ENCODE measurements at regions not wholly inside any gene's neighbourhood (a gene's known extent, or its start where the extent isn't known, plus 50 kb on each side); places are given as distances from the start of the nearest gene placed in this dataset.

GRCh38 chr3:178044320-178044719, 491.9 kb upstream of the KCNMB2 start (continued):
- TF ChIP-seq, protein P1, sequence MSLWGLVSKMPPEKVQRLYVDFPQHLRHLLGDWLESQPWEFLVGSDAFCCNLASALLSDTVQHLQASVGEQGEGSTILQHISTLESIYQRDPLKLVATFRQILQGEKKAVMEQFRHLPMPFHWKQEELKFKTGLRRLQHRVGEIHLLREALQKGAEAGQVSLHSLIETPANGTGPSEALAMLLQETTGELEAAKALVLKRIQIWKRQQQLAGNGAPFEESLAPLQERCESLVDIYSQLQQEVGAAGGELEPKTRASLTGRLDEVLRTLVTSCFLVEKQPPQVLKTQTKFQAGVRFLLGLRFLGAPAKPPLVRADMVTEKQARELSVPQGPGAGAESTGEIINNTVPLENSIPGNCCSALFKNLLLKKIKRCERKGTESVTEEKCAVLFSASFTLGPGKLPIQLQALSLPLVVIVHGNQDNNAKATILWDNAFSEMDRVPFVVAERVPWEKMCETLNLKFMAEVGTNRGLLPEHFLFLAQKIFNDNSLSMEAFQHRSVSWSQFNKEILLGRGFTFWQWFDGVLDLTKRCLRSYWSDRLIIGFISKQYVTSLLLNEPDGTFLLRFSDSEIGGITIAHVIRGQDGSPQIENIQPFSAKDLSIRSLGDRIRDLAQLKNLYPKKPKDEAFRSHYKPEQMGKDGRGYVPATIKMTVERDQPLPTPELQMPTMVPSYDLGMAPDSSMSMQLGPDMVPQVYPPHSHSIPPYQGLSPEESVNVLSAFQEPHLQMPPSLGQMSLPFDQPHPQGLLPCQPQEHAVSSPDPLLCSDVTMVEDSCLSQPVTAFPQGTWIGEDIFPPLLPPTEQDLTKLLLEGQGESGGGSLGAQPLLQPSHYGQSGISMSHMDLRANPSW (CRISPR knock-in tag; conservative IDR thresholded peaks at IDR 0.05; ENCODE audit: low read depth), result no peak
- TF ChIP-seq MXD4 (CRISPR knock-in tag; IDR thresholded peaks at IDR 0.05; ENCODE audit: borderline replicate concordance) (no peak), E2F4 (CRISPR knock-in tag; IDR thresholded peaks at IDR 0.05; ENCODE audit: borderline replicate concordance, low read depth) (no peak), IRF2 (CRISPR knock-in tag; IDR thresholded peaks at IDR 0.05; ENCODE audit: borderline replicate concordance, low read depth) (no peak)
- TF ChIP-seq, protein P2, sequence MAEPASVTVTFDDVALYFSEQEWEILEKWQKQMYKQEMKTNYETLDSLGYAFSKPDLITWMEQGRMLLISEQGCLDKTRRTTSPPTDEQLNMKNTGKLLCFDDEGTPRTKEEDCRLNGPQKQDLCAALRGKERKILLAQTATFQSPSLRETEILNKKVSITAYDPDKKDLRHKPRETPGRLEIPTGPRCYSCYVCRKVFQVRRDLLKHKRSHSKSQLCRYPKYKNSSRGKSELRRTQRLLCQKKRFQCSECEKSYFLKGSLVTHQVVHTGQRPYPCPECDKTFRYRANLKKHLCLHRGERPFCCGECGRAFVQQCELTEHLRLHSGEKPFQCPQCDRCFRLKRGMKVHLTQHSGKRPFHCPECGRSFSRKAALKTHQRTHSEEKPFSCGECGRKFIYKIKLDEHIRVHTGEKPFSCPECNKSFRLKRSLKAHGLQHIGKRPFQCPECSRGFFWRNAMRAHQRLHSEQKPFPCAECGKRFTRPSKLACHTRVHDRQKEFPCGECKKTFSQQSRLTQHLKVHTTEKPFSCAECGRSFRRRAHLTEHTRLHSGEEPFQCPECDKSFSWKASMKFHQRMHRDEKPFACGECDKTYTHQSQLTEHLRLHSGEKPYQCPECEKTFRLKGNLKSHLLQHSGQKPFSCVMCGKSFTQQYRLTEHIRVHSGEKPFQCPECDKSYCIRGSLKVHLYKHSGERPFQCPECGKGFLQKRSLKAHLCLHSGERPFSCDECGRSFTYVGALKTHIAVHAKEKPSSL (CRISPR knock-in tag; conservative IDR thresholded peaks at IDR 0.05), result no peak

DNA sequence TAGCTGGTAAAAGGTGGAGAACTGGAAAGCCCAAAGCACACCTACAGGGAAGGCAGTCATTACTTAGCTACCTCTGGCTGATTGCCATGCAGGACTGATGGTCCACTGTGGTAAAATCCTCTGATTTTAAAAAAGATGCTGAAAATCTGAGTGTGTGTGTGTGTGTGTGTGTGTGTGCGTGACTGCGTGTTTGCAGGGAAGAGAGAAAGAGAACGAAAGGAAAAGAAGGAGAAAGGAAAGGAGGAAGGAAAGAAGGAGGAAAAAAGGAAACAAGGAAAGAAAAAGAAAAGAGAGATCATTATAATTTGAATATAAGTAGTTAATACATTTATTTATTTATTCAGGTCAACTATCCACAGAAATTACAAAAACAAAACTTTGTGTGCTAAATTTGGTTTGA, 488.7 kb upstream of the KCNMB2 start:
- H3K9me3 Mint-ChIP-seq, result peaks cover 10% of the 10 kb centered on the region
- no peaks in the 10 kb centered on the region for H3K4me1 Mint-ChIP-seq
- ATAC-seq (no peak), DNase-seq (ENCODE audit: low spot score) (no peak)
- H3K27ac Mint-ChIP-seq, result no peak overlapping the region
- H3K36me3 Mint-ChIP-seq, result no peaks in the 10 kb centered on the region
- no peak overlapping the region for H3K4me3 Mint-ChIP-seq
- CTCF ChIA-PET, result no interaction called here
- POLR2A ChIA-PET, result no interaction called here
- no peaks in the 10 kb centered on the region for H3K27me3 Mint-ChIP-seq (ENCODE audit: low read depth)
- no peak for TF ChIP-seq MLX (CRISPR knock-in tag; IDR thresholded peaks at IDR 0.05)
- TF ChIP-seq NFE2L1 (CRISPR knock-in tag; IDR thresholded peaks at IDR 0.05), result no peak
- TF ChIP-seq EMX1 (CRISPR knock-in tag; IDR thresholded peaks at IDR 0.05), result no peak
- TF ChIP-seq SOX15 (CRISPR knock-in tag; IDR thresholded peaks at IDR 0.05), result no peak
- TF ChIP-seq, protein P2 (CRISPR knock-in tag; conservative IDR thresholded peaks at IDR 0.05), result no peak
- TF ChIP-seq, protein P3, sequence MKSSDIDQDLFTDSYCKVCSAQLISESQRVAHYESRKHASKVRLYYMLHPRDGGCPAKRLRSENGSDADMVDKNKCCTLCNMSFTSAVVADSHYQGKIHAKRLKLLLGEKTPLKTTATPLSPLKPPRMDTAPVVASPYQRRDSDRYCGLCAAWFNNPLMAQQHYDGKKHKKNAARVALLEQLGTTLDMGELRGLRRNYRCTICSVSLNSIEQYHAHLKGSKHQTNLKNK (CRISPR knock-in tag; IDR thresholded peaks at IDR 0.05), result no peak
- no peak for TF ChIP-seq MXD4 (CRISPR knock-in tag; IDR thresholded peaks at IDR 0.05; ENCODE audit: borderline replicate concordance)
- TF ChIP-seq, protein P4, sequence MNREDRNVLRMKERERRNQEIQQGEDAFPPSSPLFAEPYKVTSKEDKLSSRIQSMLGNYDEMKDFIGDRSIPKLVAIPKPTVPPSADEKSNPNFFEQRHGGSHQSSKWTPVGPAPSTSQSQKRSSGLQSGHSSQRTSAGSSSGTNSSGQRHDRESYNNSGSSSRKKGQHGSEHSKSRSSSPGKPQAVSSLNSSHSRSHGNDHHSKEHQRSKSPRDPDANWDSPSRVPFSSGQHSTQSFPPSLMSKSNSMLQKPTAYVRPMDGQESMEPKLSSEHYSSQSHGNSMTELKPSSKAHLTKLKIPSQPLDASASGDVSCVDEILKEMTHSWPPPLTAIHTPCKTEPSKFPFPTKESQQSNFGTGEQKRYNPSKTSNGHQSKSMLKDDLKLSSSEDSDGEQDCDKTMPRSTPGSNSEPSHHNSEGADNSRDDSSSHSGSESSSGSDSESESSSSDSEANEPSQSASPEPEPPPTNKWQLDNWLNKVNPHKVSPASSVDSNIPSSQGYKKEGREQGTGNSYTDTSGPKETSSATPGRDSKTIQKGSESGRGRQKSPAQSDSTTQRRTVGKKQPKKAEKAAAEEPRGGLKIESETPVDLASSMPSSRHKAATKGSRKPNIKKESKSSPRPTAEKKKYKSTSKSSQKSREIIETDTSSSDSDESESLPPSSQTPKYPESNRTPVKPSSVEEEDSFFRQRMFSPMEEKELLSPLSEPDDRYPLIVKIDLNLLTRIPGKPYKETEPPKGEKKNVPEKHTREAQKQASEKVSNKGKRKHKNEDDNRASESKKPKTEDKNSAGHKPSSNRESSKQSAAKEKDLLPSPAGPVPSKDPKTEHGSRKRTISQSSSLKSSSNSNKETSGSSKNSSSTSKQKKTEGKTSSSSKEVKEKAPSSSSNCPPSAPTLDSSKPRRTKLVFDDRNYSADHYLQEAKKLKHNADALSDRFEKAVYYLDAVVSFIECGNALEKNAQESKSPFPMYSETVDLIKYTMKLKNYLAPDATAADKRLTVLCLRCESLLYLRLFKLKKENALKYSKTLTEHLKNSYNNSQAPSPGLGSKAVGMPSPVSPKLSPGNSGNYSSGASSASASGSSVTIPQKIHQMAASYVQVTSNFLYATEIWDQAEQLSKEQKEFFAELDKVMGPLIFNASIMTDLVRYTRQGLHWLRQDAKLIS (CRISPR knock-in tag; IDR thresholded peaks at IDR 0.05; ENCODE audit: borderline replicate concordance), result no peak
- no peak for TF ChIP-seq SMAD3 (CRISPR knock-in tag; IDR thresholded peaks at IDR 0.05; ENCODE audit: borderline replicate concordance)
- TF ChIP-seq MYBL2 (CRISPR knock-in tag; IDR thresholded peaks at IDR 0.05), result no peak
- no peak for TF ChIP-seq TCF7 (CRISPR knock-in tag; IDR thresholded peaks at IDR 0.05; ENCODE audit: low read depth)
- TF ChIP-seq HMGA2 (CRISPR knock-in tag; IDR thresholded peaks at IDR 0.05), result no peak
- TF ChIP-seq RORB (CRISPR knock-in tag; IDR thresholded peaks at IDR 0.05), result no peak
- no peak for TF ChIP-seq FOXK1 (CRISPR knock-in tag; IDR thresholded peaks at IDR 0.05)
- TF ChIP-seq CREM (CRISPR knock-in tag; IDR thresholded peaks at IDR 0.05), result no peak
- TF ChIP-seq ZNF416 (CRISPR knock-in tag; IDR thresholded peaks at IDR 0.05), result no peak
- TF ChIP-seq, protein P5, sequence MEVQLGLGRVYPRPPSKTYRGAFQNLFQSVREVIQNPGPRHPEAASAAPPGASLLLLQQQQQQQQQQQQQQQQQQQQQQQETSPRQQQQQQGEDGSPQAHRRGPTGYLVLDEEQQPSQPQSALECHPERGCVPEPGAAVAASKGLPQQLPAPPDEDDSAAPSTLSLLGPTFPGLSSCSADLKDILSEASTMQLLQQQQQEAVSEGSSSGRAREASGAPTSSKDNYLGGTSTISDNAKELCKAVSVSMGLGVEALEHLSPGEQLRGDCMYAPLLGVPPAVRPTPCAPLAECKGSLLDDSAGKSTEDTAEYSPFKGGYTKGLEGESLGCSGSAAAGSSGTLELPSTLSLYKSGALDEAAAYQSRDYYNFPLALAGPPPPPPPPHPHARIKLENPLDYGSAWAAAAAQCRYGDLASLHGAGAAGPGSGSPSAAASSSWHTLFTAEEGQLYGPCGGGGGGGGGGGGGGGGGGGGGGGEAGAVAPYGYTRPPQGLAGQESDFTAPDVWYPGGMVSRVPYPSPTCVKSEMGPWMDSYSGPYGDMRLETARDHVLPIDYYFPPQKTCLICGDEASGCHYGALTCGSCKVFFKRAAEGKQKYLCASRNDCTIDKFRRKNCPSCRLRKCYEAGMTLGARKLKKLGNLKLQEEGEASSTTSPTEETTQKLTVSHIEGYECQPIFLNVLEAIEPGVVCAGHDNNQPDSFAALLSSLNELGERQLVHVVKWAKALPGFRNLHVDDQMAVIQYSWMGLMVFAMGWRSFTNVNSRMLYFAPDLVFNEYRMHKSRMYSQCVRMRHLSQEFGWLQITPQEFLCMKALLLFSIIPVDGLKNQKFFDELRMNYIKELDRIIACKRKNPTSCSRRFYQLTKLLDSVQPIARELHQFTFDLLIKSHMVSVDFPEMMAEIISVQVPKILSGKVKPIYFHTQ (CRISPR knock-in tag; IDR thresholded peaks at IDR 0.05), result no peak
- no peak for TF ChIP-seq ZNF232 (CRISPR knock-in tag; IDR thresholded peaks at IDR 0.05)
